ENCODE measurements at regions not wholly inside any gene's neighbourhood (a gene's known extent, or its start where the extent isn't known, plus 50 kb on each side); places are given as distances from the start of the nearest gene placed in this dataset.

DNA sequence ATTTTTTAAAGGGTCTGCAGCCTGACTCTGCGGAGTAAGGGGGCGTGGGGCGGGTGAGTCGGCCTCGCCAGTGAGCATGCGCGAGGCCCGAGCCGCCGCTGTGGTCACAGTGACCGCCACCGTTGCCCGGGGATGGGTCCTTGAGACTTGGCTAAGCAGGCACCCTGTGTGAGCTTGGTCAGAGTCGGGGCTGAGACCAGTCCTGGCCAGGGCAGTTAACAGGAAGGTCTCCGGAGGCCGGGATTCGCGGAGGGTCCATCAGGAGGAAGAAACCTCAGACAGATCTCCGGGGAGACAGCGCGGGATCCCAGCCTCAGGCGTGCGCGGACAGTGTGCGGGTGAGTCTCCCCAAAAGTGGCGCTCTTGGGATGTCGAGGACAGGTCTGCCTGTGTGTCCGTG, 1384.4 kb upstream of the PCDH10 start:
- 39% methylated on average over 21 of the region's 28 CpGs for WGBS (ENCODE audit: insufficient coverage, low coverage, missing lambda C conversion rate)
- TF ChIP-seq, protein P1, sequence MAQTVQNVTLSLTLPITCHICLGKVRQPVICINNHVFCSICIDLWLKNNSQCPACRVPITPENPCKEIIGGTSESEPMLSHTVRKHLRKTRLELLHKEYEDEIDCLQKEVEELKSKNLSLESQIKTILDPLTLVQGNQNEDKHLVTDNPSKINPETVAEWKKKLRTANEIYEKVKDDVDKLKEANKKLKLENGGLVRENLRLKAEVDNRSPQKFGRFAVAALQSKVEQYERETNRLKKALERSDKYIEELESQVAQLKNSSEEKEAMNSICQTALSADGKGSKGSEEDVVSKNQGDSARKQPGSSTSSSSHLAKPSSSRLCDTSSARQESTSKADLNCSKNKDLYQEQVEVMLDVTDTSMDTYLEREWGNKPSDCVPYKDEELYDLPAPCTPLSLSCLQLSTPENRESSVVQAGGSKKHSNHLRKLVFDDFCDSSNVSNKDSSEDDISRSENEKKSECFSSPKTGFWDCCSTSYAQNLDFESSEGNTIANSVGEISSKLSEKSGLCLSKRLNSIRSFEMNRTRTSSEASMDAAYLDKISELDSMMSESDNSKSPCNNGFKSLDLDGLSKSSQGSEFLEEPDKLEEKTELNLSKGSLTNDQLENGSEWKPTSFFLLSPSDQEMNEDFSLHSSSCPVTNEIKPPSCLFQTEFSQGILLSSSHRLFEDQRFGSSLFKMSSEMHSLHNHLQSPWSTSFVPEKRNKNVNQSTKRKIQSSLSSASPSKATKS (CRISPR knock-in tag; IDR thresholded peaks at IDR 0.05): no peak
- TF ChIP-seq ZNF644 (tag; IDR thresholded peaks at IDR 0.05; ENCODE audit: low read depth) (no peak), POLR3A (IDR thresholded peaks at IDR 0.05; ENCODE audit: borderline replicate concordance, extremely low read depth, insufficient read depth, insufficient read length) (no peak), ESRRB (CRISPR knock-in tag; IDR thresholded peaks at IDR 0.05; ENCODE audit: borderline replicate concordance) (no peak), ZNF778 (CRISPR knock-in tag; IDR thresholded peaks at IDR 0.05) (no peak), YBX1 (IDR thresholded peaks at IDR 0.05) (no peak), MCM7 (IDR thresholded peaks at IDR 0.05) (no peak), CHD7 (IDR thresholded peaks at IDR 0.05; ENCODE audit: low read depth, low read length) (no peak), TAL1 (IDR thresholded peaks at IDR 0.05) (no peak), HLTF (IDR thresholded peaks at IDR 0.05) (no peak), SIX5 (IDR thresholded peaks at IDR 0.05; ENCODE audit: borderline replicate concordance in 1 of 2, insufficient read depth in 1 of 2, low read depth in 1 of 2, low read length in 2 of 2) (no peak)

More for the DNA sequence above, 1384.4 kb upstream of the PCDH10 start:
- Histone ChIP-seq H3K9me3 (replicated peaks; ENCODE audit: control insufficient read depth, insufficient read depth, low read depth, low read length) (no peaks in the 10 kb centered on the region), H3K9me1 (ENCODE audit: control insufficient read depth, insufficient read depth, low read length) (no peaks in the 10 kb centered on the region), H3K4me1 (replicated peaks in 1 of 2; ENCODE audit: control insufficient read depth in 2 of 2, insufficient read depth in 2 of 2, low read length in 2 of 2) (no peaks in the 10 kb centered on the region), H3K4me3 (no peak overlapping the region), H3K36me3 (ENCODE audit: control insufficient read depth, insufficient read depth, low read length) (no peaks in the 10 kb centered on the region), H3K27ac (ENCODE audit: extremely low read depth, low read depth, low read length) (no peak overlapping the region), H3K9ac (ENCODE audit: insufficient read depth in 1 of 2, low read depth in 2 of 2, low read length in 2 of 2) (no peak overlapping the region), H3K4me2 (ENCODE audit: insufficient read depth, low read length) (no peak overlapping the region), H2AFZ (ENCODE audit: low read depth, low read length) (no peak overlapping the region), H3K79me2 (ENCODE audit: control insufficient read depth, insufficient read depth, low read length) (no peaks in the 10 kb centered on the region), H4K20me1 (replicated peaks; ENCODE audit: control insufficient read depth, insufficient read depth, low read length) (no peaks in the 10 kb centered on the region), H3K27me3 (ENCODE audit: control insufficient read depth in 2 of 2, insufficient read depth in 2 of 2, low read length in 2 of 2) (no peaks in the 10 kb centered on the region)
- FAIRE-seq (no peak), ATAC-seq (no peak), DNase-seq (ENCODE audit: extremely low read depth in 1 of 4, low spot score in 3 of 4) (no peak)
- CTCF ChIA-PET (ENCODE audit: low intra/inter-chr PET ratio): no interaction called here
- in situ Hi-C loops (cut with MboI): no loop called here
- no TSS peak for BruUV-seq (replicated peaks)
- intact Hi-C loops (cut with micrococcal nuclease): no loop called here
- POLR2A ChIA-PET: no interaction called here
